HEK293T (cell line): ENCODE measurements at regions not wholly inside any gene's neighbourhood (a gene's known extent, or its start where the extent isn't known, plus 50 kb on each side); places are given as distances from the start of the nearest gene placed in this dataset.

ENCODE experiments used
- CTCF ChIA-PET: fragments of 350-600 bp; formaldehyde crosslinking; extraction: SDS; loops from one replicate; lab custom pipeline; 2021; ENCODE audit warnings: antibody characterized with exemption, inconsistent platforms; lab: Yijun Ruan, JAX
- POLR2A ChIA-PET: fragments of 350-600 bp; formaldehyde crosslinking; extraction: SDS; loops from one replicate; lab custom pipeline; 2020; ENCODE audit warnings: antibody characterized with exemption, inconsistent platforms; lab: Yijun Ruan, JAX
- DNase-seq: peaks from one replicate; pipeline ENCODE4 v3.0.0; 2012; ENCODE audit warnings: mixed read lengths; ENCODE audit errors: extremely low spot score
- ARNT ChIP-seq: fragments of 450-650 bp; IDR thresholded peaks from 2 replicates; pipeline ENCODE4 v1.6.1; 2017; ENCODE audit warnings: mild to moderate bottlenecking
- BHLHE40 ChIP-seq: fragments of 450-650 bp; IDR thresholded peaks from 2 replicates; pipeline ENCODE4 v1.6.1; 2016; ENCODE audit warnings: mild to moderate bottlenecking, moderate library complexity, borderline replicate concordance
- CTBP1 ChIP-seq: fragments of 450-650 bp; IDR thresholded peaks from 2 replicates; pipeline ENCODE4 v1.6.1; 2016; ENCODE audit warnings: borderline replicate concordance
- ELF4 ChIP-seq: fragments of 450-650 bp; IDR thresholded peaks from 2 replicates; pipeline ENCODE4 v1.6.1; 2017; ENCODE audit warnings: antibody characterized with exemption
- FOXA1 ChIP-seq: fragments of 450-650 bp; IDR thresholded peaks from 2 replicates; pipeline ENCODE4 v1.6.1; 2016; ENCODE audit warnings: mild to moderate bottlenecking
- FOXK2 ChIP-seq: fragments of 450-650 bp; IDR thresholded peaks from 2 replicates; pipeline ENCODE4 v1.6.1; 2016; ENCODE audit warnings: mild to moderate bottlenecking
- FOXM1 ChIP-seq: fragments of 450-650 bp; IDR thresholded peaks from 2 replicates; pipeline ENCODE4 v1.6.1; 2017; ENCODE audit warnings: mild to moderate bottlenecking, borderline replicate concordance
- HDGF ChIP-seq: fragments of 450-650 bp; IDR thresholded peaks from 2 replicates; pipeline ENCODE4 v1.6.1; 2017; ENCODE audit warnings: antibody characterized with exemption, borderline replicate concordance
- L3MBTL2 ChIP-seq: fragments of 450-650 bp; conservative IDR thresholded peaks from 2 replicates; pipeline ENCODE4 v1.6.1; 2016; ENCODE audit warnings: mild to moderate bottlenecking
- LEF1 ChIP-seq: fragments of 450-650 bp; IDR thresholded peaks from 2 replicates; pipeline ENCODE4 v1.6.1; 2017; ENCODE audit warnings: mild to moderate bottlenecking, borderline replicate concordance
- NFRKB ChIP-seq: fragments of 450-650 bp; IDR thresholded peaks from 2 replicates; pipeline ENCODE4 v1.6.1; 2016; ENCODE audit warnings: mild to moderate bottlenecking, moderate library complexity
- PKNOX1 ChIP-seq: fragments of 450-650 bp; IDR thresholded peaks from 2 replicates; pipeline ENCODE4 v1.6.1; 2016
- SP1 ChIP-seq: fragments of 450-650 bp; IDR thresholded peaks from 2 replicates; pipeline ENCODE4 v1.6.1; 2017
- SUZ12 ChIP-seq: fragments of 450-650 bp; IDR thresholded peaks from 2 replicates; pipeline ENCODE4 v1.6.1; 2016; ENCODE audit warnings: mild to moderate bottlenecking
- TARDBP ChIP-seq: fragments of 450-650 bp; IDR thresholded peaks from 2 replicates; pipeline ENCODE4 v1.6.1; 2016
- ZNF384 ChIP-seq: fragments of 450-650 bp; IDR thresholded peaks from 2 replicates; pipeline ENCODE4 v1.6.1; 2016

DNA sequence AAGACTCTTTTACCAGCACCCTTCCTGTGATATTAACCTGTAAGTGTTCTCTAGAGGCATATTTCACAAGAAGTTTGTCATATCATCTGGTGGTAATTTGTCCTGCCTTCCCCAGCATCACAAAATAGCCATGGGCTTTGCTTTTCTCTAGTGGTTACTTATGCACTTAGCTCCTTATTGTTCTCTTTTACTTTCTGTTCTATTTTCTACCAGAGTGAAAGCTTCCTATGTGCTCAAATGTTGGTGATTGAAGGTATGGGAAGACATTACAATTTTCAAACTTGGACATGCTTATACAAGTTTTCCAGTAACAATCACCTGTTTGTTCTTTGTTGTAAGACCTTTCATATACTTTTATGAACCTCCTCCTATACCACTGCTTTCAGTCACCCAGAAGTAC is 87.0 kb upstream of the KCNH7 start:
- CTCF ChIA-PET, result interaction anchor here (0.6 to 0.9 kb wide), 2 partner anchors 220 to 772 kb away, joined by 3 read pairs; no protein-coding TSS in a partner anchor
- POLR2A ChIA-PET, result no interaction called here

DNA sequence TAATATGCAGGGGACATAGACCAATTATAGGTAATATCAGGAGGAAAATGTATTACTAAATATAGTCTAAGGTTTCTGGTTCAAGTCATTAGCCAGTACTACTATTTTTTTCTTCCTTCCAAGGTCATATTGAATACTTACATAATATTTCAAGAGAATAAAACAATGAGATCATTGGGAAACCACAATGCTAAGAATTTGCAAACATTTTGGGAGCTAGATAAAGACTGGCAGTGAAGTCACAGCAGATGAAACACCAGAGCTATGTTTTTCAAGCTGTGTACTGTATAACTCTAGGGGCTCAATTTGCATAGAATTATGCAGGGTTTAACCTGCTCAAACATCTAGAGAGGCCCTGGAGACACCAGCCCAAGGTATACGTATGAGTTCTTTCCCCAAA is 80.5 kb upstream of the KCNH7 start:
- ChIA-PET POLR2A (no interaction called here), CTCF (no interaction called here)
- TF ChIP-seq ELF4, result no peak
- TF ChIP-seq PKNOX1, result no peak
- no peak for TF ChIP-seq LEF1
- no peak for TF ChIP-seq CTBP1
- no peak for TF ChIP-seq TARDBP
- no peak for TF ChIP-seq SUZ12
- TF ChIP-seq NFRKB, result no peak
- TF ChIP-seq ZNF384, result no peak
- no peak for TF ChIP-seq L3MBTL2
- no peak for TF ChIP-seq FOXA1
- no peak for TF ChIP-seq ARNT
- TF ChIP-seq HDGF, result no peak
- no peak for TF ChIP-seq FOXM1
- no peak for TF ChIP-seq FOXK2
- no peak for TF ChIP-seq BHLHE40
- no peak for TF ChIP-seq SP1
- DNase-seq, result no peak

More for the DNA sequence above, 87.0 kb upstream of the KCNH7 start:
- TF ChIP-seq ARNT (no peak), NFRKB (no peak), FOXA1 (no peak), FOXK2 (no peak), L3MBTL2 (no peak), SP1 (no peak), CTBP1 (no peak), ZNF384 (no peak), PKNOX1 (no peak), HDGF (no peak), TARDBP (no peak), SUZ12 (no peak), BHLHE40 (no peak), ELF4 (no peak), LEF1 (no peak), FOXM1 (no peak)
- no peak for DNase-seq

DNA sequence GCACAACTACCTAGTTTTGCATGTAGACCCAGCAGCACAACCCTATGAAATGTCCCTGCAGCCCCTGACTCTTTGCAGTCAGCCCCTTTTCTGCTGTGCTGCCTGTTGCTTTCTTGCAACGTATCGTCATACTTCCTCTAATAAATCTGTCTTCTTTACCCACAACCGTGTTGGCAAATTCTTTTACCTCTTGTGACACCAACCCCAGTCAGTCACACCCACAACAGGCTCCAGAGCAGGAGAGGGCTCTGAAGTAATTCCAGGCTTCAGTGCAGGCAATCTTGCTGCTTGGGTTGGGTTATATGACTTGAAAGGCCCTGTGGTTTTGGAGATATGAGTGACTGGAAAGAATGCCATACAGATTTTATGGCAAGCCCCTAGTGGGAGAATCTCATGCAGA is 79.1 kb upstream of the KCNH7 start:
- DNase-seq, result no peak
- ChIA-PET CTCF (no interaction called here), POLR2A (no interaction called here)
- TF ChIP-seq ARNT (no peak), CTBP1 (no peak), PKNOX1 (no peak), ELF4 (no peak), NFRKB (no peak), TARDBP (no peak), FOXM1 (no peak)

DNA sequence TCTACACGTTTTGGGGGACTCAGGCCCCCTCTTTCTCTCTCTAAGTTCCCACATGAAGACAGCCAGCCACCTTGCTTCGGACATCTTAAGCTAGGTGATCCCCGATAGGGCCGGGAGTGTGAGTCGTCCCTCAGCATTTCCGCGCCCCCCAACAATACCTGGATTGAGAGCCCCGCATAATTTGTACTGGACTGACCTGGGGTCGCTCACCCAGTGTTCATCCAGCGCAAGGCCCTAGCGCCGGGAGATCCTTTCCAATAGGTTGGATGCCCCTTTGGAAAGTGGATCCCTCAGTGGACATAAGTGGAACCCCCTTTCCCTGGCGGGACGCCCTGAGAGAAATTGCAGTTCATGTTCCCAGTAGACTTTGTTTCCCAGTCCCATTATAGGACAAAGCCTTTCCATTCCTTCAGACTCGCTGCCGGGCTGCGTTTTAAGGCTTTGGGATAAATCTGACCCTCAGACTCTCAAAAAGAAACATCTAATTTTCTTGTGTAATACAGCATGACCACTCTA is 77.8 kb upstream of the KCNH7 start:
- TF ChIP-seq SP1 (no peak), NFRKB (no peak), FOXK2 (no peak), ARNT (no peak), L3MBTL2 (no peak), ELF4 (no peak), FOXM1 (no peak)
- POLR2A ChIA-PET, result no interaction called here
- DNase-seq, result no peak
- CTCF ChIA-PET, result no interaction called here

- CTCF ChIA-PET, result no interaction called here
- no peak for TF ChIP-seq FOXM1
- TF ChIP-seq FOXK2, result no peak
- TF ChIP-seq BHLHE40, result no peak
- no peak for TF ChIP-seq FOXA1
- TF ChIP-seq CTBP1, result no peak
- no peak for TF ChIP-seq L3MBTL2
- TF ChIP-seq TARDBP, result no peak
- no peak for TF ChIP-seq HDGF
- no peak for DNase-seq
- POLR2A ChIA-PET, result no interaction called here
Measured at GRCh38 chr2:162915858-162916257, 77.3 kb upstream of the KCNH7 start.

DNA sequence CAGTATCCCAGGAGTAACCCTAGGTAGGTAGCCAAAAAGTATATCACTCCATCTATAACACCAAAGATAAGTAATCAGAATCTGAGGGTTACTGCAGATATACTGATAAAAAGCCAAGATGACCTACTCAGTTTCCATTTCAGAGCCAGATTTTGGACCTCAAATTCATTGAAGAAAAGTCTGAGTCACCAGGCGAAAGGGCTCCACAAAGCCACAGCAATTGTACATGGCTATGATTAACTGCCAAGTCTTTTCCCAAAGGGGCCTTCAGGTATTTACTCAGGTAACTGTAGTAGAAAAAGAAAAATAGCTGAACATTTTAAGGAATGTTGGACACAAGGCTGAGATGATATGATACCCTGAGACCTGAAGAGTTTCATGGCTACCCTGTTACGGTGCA is 75.6 kb upstream of the KCNH7 start:
- ChIA-PET POLR2A (no interaction called here), CTCF (no interaction called here)
- TF ChIP-seq SUZ12 (no peak), HDGF (no peak), TARDBP (no peak), SP1 (no peak), FOXK2 (no peak)
- DNase-seq, result no peak

DNA sequence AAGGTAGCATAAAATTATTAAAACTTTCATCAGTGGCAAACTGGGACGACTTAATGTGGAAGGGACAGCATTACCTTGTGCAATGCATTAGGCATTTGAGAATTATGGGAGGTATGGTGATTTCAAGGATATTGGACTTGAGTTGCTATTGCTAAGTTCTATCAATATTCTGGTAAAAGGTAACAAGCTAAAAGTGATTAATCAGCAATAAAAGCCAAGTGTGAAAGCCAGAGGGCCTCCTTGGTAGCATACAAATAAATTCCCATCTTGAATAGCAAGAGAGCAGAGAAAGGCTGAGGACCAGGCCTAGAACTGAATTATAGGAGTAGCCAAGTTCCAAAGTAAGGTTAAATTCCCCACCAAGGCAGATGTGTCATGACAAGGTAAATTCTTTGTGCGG is 74.2 kb upstream of the KCNH7 start:
- no peak for DNase-seq
- ChIA-PET POLR2A (no interaction called here), CTCF (no interaction called here)
- no peak for TF ChIP-seq ZNF384
- TF ChIP-seq FOXA1, result no peak
- TF ChIP-seq FOXK2, result no peak
- no peak for TF ChIP-seq LEF1
- no peak for TF ChIP-seq PKNOX1
- TF ChIP-seq TARDBP, result no peak
- no peak for TF ChIP-seq CTBP1
- TF ChIP-seq SUZ12, result no peak
- TF ChIP-seq ELF4, result no peak
- TF ChIP-seq NFRKB, result no peak
